G401.6 (cell line): ENCODE measurements at regions not wholly inside any gene's neighbourhood (a gene's known extent, or its start where the extent isn't known, plus 50 kb on each side); places are given as distances from the start of the nearest gene placed in this dataset.
"Not testable (repeated sequence)": the region's sequence is repeated elsewhere in the genome, so short reads cannot be mapped to it uniquely, and the experiment has no call there.

Source experiments
- FAIRE-seq: peaks from 2 replicates; lab custom pipeline; 2012; peaks lifted over from hg19 to GRCh38; lab: Jason Lieb, UNC

GRCh38 chr15:95017666-95018328 is 786.4 kb downstream of the MCTP2 start:
- FAIRE-seq = no peak

DNA sequence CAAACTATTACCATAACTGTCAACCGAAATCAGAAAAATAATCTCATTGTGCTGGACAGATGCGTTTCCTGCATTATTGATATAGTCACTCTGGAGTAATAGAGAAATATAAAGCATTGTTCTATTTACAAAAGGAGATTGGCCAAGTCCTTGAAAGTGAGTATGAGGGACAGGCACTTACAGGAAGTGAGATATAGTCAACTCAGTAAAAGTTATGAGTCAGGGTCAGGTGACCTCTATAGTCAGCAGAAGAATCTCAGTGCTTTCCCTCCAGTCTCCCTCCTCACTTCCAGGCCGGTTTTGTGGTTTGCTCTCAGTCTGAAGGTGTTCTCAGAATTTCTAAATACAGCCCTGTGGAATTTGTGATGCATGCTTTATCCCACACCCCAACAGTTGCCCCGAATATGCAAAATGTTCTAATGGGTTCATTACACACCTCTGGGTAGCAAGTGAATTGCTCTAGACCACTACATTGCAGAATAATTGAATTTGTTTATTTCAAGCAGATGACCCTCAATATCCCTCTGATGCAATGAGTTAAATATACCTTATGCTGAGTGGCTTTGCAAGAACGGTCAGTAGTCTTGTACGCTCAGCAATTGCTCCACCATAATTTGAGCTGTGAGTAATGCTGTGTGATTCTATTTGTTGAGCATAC is 787.7 kb downstream of the MCTP2 start:
- no peak for FAIRE-seq

DNA sequence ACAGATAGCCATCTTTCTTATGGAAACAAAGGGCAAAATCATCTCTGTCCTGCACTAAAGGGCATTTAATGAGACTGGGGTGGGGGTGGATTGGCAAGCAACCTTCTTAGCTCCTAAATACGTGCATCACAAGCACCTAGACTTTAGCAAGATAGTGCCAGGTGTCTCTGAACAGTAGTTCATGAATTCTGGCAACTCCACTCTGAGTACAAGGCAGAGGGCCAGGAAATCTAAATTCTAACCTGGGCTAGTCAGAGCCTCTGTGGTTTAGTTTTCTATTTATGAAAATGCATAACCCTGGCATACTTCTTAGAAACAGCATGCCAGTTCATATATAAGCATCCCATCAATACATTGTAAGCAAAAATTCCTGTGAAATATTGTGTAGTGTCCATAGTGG is 788.5 kb downstream of the MCTP2 start:
- no peak for FAIRE-seq

DNA sequence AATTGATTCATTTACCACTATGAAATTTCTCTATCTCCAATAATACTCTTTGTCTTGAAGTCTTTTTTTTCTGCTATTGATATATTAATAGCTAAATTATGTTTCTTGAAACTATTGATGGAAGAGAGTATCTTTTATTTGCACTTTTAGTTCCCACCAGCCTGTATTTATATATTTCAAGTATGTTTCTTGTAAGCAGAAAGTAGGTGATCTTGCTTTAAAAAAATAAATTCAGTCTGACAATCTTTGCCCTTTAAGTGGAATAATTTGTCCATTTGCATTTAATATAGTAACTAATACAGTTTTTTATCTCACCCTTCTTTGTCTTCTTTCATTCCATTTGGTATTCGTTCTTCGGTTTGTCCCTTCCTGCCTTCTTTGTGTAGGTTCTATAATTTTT is 790.5 kb downstream of the MCTP2 start:
- FAIRE-seq = no peak

GRCh38 chr15:95024351-95024750 is 793.0 kb downstream of the MCTP2 start:
- no peak for FAIRE-seq

- no peak for FAIRE-seq
Measured at GRCh38 chr15:95025924-95026728, 794.8 kb downstream of the MCTP2 start.

DNA sequence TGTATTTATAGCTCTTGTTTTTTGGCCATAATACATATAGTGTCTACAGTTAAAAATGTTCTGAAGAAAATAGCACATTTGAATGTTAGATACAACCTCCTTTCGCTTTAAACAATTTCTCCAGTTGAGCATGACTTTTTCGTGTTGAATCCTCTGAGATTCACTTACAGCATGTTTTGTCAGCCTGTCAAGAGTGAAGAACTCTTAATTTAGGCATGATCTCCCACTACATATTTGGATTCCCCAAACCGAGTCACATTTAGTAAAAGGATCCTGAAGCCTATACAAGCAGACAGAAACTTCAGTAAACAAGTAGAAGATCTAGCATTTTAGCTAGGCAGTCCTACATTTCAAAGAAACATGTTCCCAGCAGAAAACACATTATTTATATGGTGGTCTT is 796.6 kb downstream of the MCTP2 start:
- FAIRE-seq = no peak

DNA sequence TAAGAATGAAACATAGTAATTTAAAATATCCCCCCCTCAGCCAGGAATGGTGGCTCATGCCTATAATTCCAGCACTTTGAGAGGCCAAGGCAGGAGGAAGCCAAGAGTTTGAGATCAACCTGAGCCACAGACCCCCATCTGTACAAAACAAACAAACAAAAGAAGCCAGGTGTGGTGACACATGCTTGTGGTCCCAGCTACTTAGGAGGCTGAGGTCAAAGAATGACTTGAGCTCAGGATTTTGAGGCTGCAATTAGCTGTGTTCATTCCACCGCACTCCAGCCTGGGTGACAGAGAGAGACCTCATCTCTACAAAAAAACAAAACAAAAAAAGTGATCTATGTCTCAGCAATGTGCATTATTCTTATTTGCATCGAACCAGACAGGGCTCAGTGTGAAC is 800.8 kb downstream of the MCTP2 start:
- FAIRE-seq = no peak

DNA sequence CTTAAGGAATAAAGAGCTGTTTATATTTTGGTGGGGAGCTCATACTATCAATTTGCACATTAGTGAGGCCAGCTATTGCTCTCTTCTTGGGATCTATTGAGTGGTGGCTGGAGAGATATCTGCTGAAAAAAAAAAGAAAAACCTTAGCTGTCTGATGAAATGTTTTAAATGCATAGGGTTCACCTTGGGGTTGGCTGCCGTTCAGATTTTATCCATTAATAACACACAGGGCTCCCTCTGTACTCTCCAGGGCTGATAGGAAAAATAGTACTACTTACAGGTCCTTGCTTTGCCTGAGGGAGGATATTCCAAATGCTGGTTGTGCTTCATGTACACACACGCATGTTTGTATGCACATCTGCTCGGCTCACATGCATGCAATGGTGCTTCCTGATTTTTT is 803.7 kb downstream of the MCTP2 start:
- no peak for FAIRE-seq

- no peak for FAIRE-seq
Measured at GRCh38 chr15:95041297-95041696, 809.9 kb downstream of the MCTP2 start.

- FAIRE-seq = not testable (repeated sequence)
Measured at GRCh38 chr15:95043236-95043932, 812.0 kb downstream of the MCTP2 start.

DNA sequence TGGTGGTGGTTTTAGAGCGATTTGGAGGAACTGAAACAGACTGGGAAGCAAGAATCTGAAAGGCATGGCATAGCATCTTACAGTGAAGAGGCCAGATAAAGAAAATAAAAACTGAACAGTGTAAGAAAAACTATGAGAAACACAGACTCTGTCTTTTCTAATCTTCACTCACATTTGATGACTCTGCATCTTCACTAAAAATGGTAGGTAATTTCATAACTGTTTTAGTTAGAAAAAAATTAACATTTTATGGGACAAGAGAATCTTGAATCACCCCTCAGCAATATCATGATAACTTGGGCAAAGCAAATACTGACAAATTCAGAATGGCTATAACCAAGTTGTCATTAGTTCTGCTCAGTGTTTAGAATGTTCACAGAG is 812.6 kb downstream of the MCTP2 start:
- FAIRE-seq = no peak

- no peak for FAIRE-seq
Measured at GRCh38 chr15:95044745-95045417, 813.5 kb downstream of the MCTP2 start.

DNA sequence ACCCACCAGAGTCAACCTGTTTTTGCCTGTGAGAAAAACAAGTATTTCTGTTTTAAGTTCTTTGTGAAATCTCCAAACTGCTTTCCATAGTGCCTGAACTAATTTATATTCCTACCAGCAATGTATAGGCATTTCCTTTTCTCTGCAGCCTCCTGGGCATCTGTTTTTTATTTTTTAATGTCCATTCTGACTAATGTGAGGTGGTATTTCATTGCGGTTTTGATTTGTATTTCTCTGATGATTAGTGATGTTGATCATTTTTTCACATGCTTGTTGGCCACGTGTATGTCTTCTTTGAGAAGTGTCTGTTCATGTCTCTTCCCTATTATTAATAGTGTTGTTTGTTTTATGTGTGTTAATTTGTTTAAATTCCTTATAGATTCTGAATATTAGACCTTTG is 820.5 kb downstream of the MCTP2 start:
- no peak for FAIRE-seq

- FAIRE-seq = no peak
Measured at GRCh38 chr15:95059346-95059905, 828.1 kb downstream of the MCTP2 start.

- FAIRE-seq = no peak
Measured at GRCh38 chr15:95068701-95069521, 837.5 kb downstream of the MCTP2 start.

DNA sequence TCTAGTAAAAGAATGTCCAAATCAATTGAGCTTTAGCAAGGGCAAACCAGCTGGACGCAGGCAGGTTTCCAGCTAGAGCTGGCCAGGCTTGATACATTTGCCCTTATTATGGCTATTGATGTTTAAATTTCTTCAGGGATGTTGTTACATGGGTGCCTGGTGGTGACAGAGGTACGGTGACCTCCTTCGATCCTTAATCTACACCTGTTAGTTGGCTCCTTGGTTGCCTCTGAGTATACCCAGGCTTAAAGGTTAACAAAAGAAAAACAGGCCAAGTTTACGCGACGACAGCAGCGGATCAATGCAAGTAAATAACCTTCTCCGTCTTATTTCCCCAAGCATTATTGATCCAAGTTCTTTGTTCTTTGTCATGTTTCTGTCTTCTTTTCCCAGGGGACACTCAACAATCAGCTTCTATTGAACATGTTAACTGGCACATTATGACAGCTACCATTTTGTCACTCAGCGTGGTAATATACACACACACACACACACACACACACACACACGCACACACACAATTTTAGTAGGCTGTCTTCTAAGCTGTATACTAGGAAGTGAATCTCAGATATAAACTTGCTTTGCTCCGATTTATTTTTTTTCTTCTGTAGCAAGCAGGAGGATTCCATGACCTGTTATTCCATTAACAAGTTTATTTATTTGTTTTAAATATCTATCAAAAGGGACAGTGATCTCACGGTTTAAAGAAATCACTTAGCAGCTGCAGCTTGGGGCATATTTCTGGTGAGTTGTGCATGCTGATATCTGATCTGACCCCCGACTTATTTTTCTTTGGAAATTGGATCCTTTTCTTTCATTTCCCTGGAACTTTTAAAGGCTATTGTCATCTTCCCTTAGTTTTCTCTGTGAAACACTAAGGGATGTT is 844.7 kb downstream of the MCTP2 start:
- no peak for FAIRE-seq

DNA sequence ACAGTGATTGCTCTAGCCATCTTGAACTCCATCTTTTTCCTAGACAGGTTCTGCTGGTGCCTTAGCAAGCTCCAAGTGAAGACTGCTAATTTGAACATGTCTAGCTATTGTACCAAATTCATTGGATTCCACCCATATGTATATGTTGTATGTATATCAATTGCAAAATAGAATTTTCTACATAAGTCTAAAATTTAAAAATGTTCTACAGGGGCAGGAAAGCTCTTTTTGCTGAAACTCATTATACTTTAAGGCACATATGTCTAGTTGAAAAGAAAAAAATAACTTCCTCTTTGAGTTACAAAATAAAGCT is 845.3 kb downstream of the MCTP2 start:
- FAIRE-seq = no peak

DNA sequence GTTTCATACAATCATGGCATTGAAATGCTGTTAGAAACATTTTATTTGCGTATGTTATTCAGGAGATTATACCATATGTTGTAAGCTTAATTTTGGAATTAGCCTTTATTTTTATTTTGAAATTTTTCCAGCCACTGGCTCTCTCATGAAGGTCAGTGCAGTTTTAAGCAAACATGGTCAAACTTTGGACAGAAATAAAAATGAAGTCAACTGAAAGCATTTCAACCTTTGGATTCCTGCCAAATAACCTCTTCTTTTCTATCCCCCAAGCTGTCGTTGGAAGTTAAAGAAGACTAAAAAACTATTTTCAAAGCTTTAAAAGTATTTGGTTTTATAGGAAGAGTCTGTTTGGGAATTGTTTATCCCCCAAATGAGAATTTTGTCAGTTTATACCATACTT is 846.6 kb downstream of the MCTP2 start:
- FAIRE-seq = no peak

- FAIRE-seq = not testable (repeated sequence)
Measured at GRCh38 chr15:95080228-95080627, 848.9 kb downstream of the MCTP2 start.
